ENCODE measurements at regions not wholly inside any gene's neighbourhood (a gene's known extent, or its start where the extent isn't known, plus 50 kb on each side); places are given as distances from the start of the nearest gene placed in this dataset.
"Not testable (repeated sequence)": the region's sequence is repeated elsewhere in the genome, so short reads cannot be mapped to it uniquely, and the experiment has no call there.

GRCh38 chr6:80847973-80848372, 741.5 kb downstream of the BCKDHB start:
- DNase-seq (ENCODE audit: low spot score); H3K27ac ChIP-seq (ENCODE audit: low read depth); H2AFZ ChIP-seq; H3K4me1 ChIP-seq (ENCODE audit: insufficient read depth); H4K20me1 ChIP-seq (replicated peaks; ENCODE audit: insufficient read depth); H3K36me3 ChIP-seq (ENCODE audit: insufficient read depth); H3K79me2 ChIP-seq (replicated peaks; ENCODE audit: insufficient read depth); H3K4me3 Mint-ChIP-seq; H3K27me3 ChIP-seq (ENCODE audit: insufficient read depth); H3K4me2 ChIP-seq; H3K4me1 Mint-ChIP-seq; ATAC-seq; H3K9me2 ChIP-seq (ENCODE audit: insufficient read depth); H3K27ac Mint-ChIP-seq; H3K4me3 ChIP-seq; H3K27me3 Mint-ChIP-seq (ENCODE audit: insufficient read depth, low read depth, poor library complexity); H3F3A ChIP-seq (replicated peaks; ENCODE audit: low read depth): not testable (repeated sequence)
- Mint-ChIP-seq H3K36me3 (ENCODE audit: low read depth) (peaks cover 14% of the 10 kb centered on the region), H3K9me3 (peaks cover 42% of the 10 kb centered on the region)

DNA sequence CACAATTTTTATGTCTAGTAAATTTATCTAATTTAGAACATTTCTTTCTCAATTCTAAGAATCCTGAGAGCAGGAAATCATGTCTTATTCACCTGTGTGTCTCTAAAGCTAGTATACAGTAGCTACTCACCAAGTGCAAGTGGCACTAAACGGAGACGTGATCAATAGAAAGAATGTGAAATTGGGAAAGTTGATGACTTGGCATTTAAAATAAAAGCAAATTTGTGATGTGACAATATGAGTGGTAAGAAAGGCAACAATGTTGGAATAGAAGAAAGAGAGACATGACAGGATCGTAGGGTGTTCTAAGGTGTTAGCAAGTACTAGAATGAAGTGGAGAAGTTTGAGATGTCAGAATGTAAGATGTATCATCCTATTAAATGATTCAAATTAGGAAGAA, 725.9 kb downstream of the BCKDHB start:
- Histone ChIP-seq H3K27me3 (ENCODE audit: insufficient read depth) (no peaks in the 10 kb centered on the region), H3K36me3 (ENCODE audit: insufficient read depth) (no peaks in the 10 kb centered on the region), H3K27ac (ENCODE audit: low read depth) (no peak overlapping the region), H2AFZ (no peak overlapping the region), H3K4me2 (no peak overlapping the region), H3K79me2 (replicated peaks; ENCODE audit: insufficient read depth) (no peaks in the 10 kb centered on the region), H3F3A (replicated peaks; ENCODE audit: low read depth) (no peaks in the 10 kb centered on the region), H3K4me3 (no peak overlapping the region), H4K20me1 (replicated peaks; ENCODE audit: insufficient read depth) (no peaks in the 10 kb centered on the region), H3K9me2 (ENCODE audit: insufficient read depth) (no peaks in the 10 kb centered on the region; the same call in 1 of the 2 replicates), H3K4me1 (ENCODE audit: insufficient read depth) (no peaks in the 10 kb centered on the region)
- H3K4me3 Mint-ChIP-seq = no peak overlapping the region
- ATAC-seq (no peak), DNase-seq (ENCODE audit: low spot score) (no peak)
- H3K4me1 Mint-ChIP-seq = no peaks in the 10 kb centered on the region
- H3K27me3 Mint-ChIP-seq (ENCODE audit: insufficient read depth, low read depth, poor library complexity) = no peaks in the 10 kb centered on the region
- H3K27ac Mint-ChIP-seq = no peak overlapping the region
- H3K9me3 Mint-ChIP-seq = no peaks in the 10 kb centered on the region
- no peaks in the 10 kb centered on the region for H3K36me3 Mint-ChIP-seq (ENCODE audit: low read depth)
- TF ChIP-seq EZH2phosphoT487 (IDR thresholded peaks at IDR 0.05; ENCODE audit: unreplicated experiment) (no peak), POLR2AphosphoS5 (IDR thresholded peaks at IDR 0.05; ENCODE audit: low read depth) (no peak), REST (IDR thresholded peaks at IDR 0.05; ENCODE audit: unreplicated experiment) (no peak), EZH2 (IDR thresholded peaks at IDR 0.05; ENCODE audit: low read depth, unreplicated experiment) (no peak), ZNF114 (CRISPR knock-in tag; IDR thresholded peaks at IDR 0.05) (no peak), CTCF (conservative IDR thresholded peaks at IDR 0.05; ENCODE audit: low read depth in 2 of 2) (no peak), ZNF331 (CRISPR knock-in tag; IDR thresholded peaks at IDR 0.05; ENCODE audit: low read depth) (no peak), STAT1 (IDR thresholded peaks at IDR 0.05; ENCODE audit: unreplicated experiment) (no peak), JUNB (IDR thresholded peaks at IDR 0.05; ENCODE audit: unreplicated experiment) (no peak)
- TF ChIP-seq, protein P1, sequence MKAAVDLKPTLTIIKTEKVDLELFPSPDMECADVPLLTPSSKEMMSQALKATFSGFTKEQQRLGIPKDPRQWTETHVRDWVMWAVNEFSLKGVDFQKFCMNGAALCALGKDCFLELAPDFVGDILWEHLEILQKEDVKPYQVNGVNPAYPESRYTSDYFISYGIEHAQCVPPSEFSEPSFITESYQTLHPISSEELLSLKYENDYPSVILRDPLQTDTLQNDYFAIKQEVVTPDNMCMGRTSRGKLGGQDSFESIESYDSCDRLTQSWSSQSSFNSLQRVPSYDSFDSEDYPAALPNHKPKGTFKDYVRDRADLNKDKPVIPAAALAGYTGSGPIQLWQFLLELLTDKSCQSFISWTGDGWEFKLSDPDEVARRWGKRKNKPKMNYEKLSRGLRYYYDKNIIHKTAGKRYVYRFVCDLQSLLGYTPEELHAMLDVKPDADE (IDR thresholded peaks at IDR 0.05) = no peak
- TF ChIP-seq, protein P2, sequence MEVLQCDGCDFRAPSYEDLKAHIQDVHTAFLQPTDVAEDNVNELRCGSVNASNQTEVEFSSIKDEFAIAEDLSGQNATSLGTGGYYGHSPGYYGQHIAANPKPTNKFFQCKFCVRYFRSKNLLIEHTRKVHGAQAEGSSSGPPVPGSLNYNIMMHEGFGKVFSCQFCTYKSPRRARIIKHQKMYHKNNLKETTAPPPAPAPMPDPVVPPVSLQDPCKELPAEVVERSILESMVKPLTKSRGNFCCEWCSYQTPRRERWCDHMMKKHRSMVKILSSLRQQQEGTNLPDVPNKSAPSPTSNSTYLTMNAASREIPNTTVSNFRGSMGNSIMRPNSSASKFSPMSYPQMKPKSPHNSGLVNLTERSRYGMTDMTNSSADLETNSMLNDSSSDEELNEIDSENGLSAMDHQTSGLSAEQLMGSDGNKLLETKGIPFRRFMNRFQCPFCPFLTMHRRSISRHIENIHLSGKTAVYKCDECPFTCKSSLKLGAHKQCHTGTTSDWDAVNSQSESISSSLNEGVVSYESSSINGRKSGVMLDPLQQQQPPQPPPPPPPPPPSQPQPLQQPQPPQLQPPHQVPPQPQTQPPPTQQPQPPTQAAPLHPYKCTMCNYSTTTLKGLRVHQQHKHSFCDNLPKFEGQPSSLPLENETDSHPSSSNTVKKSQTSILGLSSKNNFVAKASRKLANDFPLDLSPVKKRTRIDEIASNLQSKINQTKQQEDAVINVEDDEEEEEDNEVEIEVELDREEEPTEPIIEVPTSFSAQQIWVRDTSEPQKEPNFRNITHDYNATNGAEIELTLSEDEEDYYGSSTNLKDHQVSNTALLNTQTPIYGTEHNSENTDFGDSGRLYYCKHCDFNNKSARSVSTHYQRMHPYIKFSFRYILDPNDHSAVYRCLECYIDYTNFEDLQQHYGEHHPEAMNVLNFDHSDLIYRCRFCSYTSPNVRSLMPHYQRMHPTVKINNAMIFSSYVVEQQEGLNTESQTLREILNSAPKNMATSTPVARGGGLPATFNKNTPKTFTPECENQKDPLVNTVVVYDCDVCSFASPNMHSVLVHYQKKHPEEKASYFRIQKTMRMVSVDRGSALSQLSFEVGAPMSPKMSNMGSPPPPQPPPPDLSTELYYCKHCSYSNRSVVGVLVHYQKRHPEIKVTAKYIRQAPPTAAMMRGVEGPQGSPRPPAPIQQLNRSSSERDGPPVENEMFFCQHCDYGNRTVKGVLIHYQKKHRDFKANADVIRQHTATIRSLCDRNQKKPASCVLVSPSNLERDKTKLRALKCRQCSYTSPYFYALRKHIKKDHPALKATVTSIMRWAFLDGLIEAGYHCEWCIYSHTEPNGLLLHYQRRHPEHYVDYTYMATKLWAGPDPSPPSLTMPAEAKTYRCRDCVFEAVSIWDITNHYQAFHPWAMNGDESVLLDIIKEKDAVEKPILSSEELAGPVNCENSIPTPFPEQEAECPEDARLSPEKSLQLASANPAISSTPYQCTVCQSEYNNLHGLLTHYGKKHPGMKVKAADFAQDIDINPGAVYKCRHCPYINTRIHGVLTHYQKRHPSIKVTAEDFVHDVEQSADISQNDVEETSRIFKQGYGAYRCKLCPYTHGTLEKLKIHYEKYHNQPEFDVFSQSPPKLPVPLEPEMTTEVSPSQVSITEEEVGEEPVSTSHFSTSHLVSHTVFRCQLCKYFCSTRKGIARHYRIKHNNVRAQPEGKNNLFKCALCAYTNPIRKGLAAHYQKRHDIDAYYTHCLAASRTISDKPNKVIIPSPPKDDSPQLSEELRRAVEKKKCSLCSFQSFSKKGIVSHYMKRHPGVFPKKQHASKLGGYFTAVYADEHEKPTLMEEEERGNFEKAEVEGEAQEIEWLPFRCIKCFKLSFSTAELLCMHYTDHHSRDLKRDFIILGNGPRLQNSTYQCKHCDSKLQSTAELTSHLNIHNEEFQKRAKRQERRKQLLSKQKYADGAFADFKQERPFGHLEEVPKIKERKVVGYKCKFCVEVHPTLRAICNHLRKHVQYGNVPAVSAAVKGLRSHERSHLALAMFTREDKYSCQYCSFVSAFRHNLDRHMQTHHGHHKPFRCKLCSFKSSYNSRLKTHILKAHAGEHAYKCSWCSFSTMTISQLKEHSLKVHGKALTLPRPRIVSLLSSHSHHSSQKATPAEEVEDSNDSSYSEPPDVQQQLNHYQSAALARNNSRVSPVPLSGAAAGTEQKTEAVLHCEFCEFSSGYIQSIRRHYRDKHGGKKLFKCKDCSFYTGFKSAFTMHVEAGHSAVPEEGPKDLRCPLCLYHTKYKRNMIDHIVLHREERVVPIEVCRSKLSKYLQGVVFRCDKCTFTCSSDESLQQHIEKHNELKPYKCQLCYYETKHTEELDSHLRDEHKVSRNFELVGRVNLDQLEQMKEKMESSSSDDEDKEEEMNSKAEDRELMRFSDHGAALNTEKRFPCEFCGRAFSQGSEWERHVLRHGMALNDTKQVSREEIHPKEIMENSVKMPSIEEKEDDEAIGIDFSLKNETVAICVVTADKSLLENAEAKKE (CRISPR knock-in tag; IDR thresholded peaks at IDR 0.05) = no peak

Measured in GM23338 (cell line).